ENCODE measurements at regions not wholly inside any gene's neighbourhood (a gene's known extent, or its start where the extent isn't known, plus 50 kb on each side); places are given as distances from the start of the nearest gene placed in this dataset.

DNA sequence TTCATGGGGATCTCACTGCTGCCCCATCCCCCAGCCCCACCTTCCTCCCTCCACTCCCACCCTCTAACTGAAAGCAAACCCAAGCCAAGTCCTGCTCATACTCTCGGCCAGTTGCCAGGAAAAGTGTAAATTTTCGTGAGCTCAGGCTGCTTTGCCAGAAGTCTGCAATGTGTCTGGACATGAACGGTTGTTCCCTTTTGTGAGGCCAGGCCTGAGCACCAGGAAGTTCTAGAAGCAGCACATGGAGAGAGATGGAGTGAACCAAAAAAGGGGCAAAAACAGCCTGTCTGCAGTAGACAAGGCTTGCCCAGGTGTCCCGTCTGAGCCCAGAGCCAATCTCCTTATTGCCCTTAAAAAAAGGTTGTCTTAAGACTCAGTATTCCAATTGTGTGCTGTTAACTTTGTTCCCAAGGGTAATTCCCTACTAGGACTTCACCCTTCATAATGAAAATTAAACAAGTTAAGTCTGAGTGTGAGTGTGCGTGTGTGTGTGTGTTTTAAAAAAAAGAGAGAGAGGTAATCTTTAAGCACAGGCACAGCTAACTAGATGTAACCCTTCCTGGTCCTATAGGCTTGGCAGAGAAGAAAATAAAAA is 247.1 kb downstream of the BCL11A start:
- peak overlapping the region; percentile 23 for H3K27ac Mint-ChIP-seq
- H3K4me3 ChIP-seq (ENCODE audit: control extremely low read depth in 1 of 5, extremely low read depth in 1 of 5, insufficient read depth in 1 of 5, low read depth in 2 of 5, low read length in 4 of 5), result no peak overlapping the region
- no peak overlapping the region for H3K4me3 Mint-ChIP-seq
- intact Hi-C loops (cut with micrococcal nuclease), result no loop called here
- DNase-seq (no peak), ATAC-seq (ENCODE audit: low read depth) (no peak)
- H3K9me3 Mint-ChIP-seq (ENCODE audit: insufficient read depth), result no peaks in the 10 kb centered on the region
- no peaks in the 10 kb centered on the region for H3K79me2 ChIP-seq (ENCODE audit: control insufficient read depth, insufficient read depth, low read length)
- H3K27me3 ChIP-seq (replicated peaks in 1 of 4; ENCODE audit: control extremely low read depth in 1 of 4, control insufficient read depth in 3 of 4, insufficient read depth in 4 of 4, low read length in 3 of 4), result no peaks in the 10 kb centered on the region
- H3K36me3 ChIP-seq (replicated peaks in 1 of 2; ENCODE audit: control extremely low read depth in 1 of 2, control insufficient read depth in 1 of 2, extremely low read depth in 1 of 2, insufficient read depth in 2 of 2, low read length in 1 of 2), result no peaks in the 10 kb centered on the region
- peaks cover 34 to 42% of the 10 kb centered on the region in 2 donors for H3K4me1 ChIP-seq (ENCODE audit: control insufficient read depth in 2 of 2, insufficient read depth in 2 of 2, low read length in 2 of 2)
- H3K9ac ChIP-seq (ENCODE audit: low read length), result no peak overlapping the region
- no peaks in the 10 kb centered on the region for H4K20me1 ChIP-seq (ENCODE audit: control insufficient read depth, insufficient read depth, low read length, poor library complexity, severe bottlenecking)
- POLR2A ChIA-PET, result no interaction called here
- CTCF ChIA-PET, result interaction anchor here (1.8 kb wide), 1 partner anchor 12 kb away, joined by 4 read pairs; no protein-coding TSS in a partner anchor
- peak overlapping the region; percentile 31 for H2AFZ ChIP-seq (ENCODE audit: insufficient read depth, low read depth, low read length, poor library complexity, severe bottlenecking)
- peaks cover 67% of the 10 kb centered on the region for H3K4me1 Mint-ChIP-seq
- no peaks in the 10 kb centered on the region for H3K27me3 Mint-ChIP-seq
- no peak for TF ChIP-seq EZH2 (IDR thresholded peaks at IDR 0.05; ENCODE audit: borderline replicate concordance, insufficient read depth, low read depth, low read length, poor library complexity, severe bottlenecking)
- TF ChIP-seq, protein P1, sequence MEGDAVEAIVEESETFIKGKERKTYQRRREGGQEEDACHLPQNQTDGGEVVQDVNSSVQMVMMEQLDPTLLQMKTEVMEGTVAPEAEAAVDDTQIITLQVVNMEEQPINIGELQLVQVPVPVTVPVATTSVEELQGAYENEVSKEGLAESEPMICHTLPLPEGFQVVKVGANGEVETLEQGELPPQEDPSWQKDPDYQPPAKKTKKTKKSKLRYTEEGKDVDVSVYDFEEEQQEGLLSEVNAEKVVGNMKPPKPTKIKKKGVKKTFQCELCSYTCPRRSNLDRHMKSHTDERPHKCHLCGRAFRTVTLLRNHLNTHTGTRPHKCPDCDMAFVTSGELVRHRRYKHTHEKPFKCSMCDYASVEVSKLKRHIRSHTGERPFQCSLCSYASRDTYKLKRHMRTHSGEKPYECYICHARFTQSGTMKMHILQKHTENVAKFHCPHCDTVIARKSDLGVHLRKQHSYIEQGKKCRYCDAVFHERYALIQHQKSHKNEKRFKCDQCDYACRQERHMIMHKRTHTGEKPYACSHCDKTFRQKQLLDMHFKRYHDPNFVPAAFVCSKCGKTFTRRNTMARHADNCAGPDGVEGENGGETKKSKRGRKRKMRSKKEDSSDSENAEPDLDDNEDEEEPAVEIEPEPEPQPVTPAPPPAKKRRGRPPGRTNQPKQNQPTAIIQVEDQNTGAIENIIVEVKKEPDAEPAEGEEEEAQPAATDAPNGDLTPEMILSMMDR (IDR thresholded peaks at IDR 0.05), result no peak
- H3K4me2 ChIP-seq (replicated peaks; ENCODE audit: low read depth, low read length, poor library complexity, severe bottlenecking), result no peak overlapping the region
- no peak overlapping the region for H3K27ac ChIP-seq (ENCODE audit: low read length in 2 of 2)
- H3K9me3 ChIP-seq (ENCODE audit: control extremely low read depth in 1 of 3, control insufficient read depth in 2 of 3, insufficient read depth in 1 of 3, low read length in 2 of 3), result no peaks in the 10 kb centered on the region
- WGBS (ENCODE audit: insufficient coverage), result 27% methylated on average over 3 of the region's 5 CpGs

DNA sequence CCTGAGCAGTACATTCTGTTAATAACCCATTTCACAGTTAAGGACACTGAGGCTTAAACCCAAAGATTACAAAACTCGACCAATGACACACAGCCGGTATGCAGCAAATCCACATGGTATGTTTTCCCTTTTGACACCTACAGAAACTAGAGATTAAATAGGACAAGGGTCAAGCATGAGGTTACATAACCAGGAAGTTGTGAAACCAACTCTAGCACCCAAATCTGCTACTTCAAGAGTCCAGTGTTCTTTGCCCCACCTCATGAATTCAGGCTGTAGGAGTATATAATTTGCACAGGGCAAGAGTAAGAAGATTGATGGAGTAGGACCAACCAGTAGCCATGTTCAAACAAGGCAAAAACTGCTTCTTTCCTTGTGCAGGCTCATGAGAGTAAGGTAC is 249.8 kb downstream of the BCL11A start:
- TF ChIP-seq, protein P1 (IDR thresholded peaks at IDR 0.05), result no peak
- TF ChIP-seq EZH2 (IDR thresholded peaks at IDR 0.05; ENCODE audit: borderline replicate concordance, insufficient read depth, low read depth, low read length, poor library complexity, severe bottlenecking), result no peak
- Mint-ChIP-seq H3K27me3 (no peaks in the 10 kb centered on the region), H3K27ac (no peak overlapping the region), H3K4me3 (no peak overlapping the region), H3K4me1 (peaks cover 45% of the 10 kb centered on the region), H3K9me3 (ENCODE audit: insufficient read depth) (no peaks in the 10 kb centered on the region)
- no peaks in the 10 kb centered on the region for H3K79me2 ChIP-seq (ENCODE audit: control insufficient read depth, insufficient read depth, low read length)
- no peaks in the 10 kb centered on the region for H3K27me3 ChIP-seq (replicated peaks in 1 of 4; ENCODE audit: control extremely low read depth in 1 of 4, control insufficient read depth in 3 of 4, insufficient read depth in 4 of 4, low read length in 3 of 4)
- H3K36me3 ChIP-seq (replicated peaks in 1 of 2; ENCODE audit: control extremely low read depth in 1 of 2, control insufficient read depth in 1 of 2, extremely low read depth in 1 of 2, insufficient read depth in 2 of 2, low read length in 1 of 2), result no peaks in the 10 kb centered on the region
- peak overlapping the region; percentile 29 for H2AFZ ChIP-seq (ENCODE audit: insufficient read depth, low read depth, low read length, poor library complexity, severe bottlenecking)
- H3K4me1 ChIP-seq (ENCODE audit: control insufficient read depth in 2 of 2, insufficient read depth in 2 of 2, low read length in 2 of 2), result peaks cover 19 to 20% of the 10 kb centered on the region in 2 donors
- H3K4me3 ChIP-seq (ENCODE audit: control extremely low read depth in 1 of 5, extremely low read depth in 1 of 5, insufficient read depth in 1 of 5, low read depth in 2 of 5, low read length in 4 of 5), result no peak overlapping the region
- ChIA-PET CTCF (interaction anchor here (0.7 to 1.3 kb wide), 2 partner anchors 9 to 197 kb away, joined by 3 to 4 read pairs; no protein-coding TSS in a partner anchor), POLR2A (no interaction called here)
- H3K27ac ChIP-seq (ENCODE audit: low read length in 2 of 2), result no peak overlapping the region
- intact Hi-C loops (cut with micrococcal nuclease), result loop anchor here (5.0 kb wide), 1 partner anchor 36 kb away; no protein-coding TSS in a partner anchor
- no peaks in the 10 kb centered on the region for H3K9me3 ChIP-seq (ENCODE audit: control extremely low read depth in 1 of 3, control insufficient read depth in 2 of 3, insufficient read depth in 1 of 3, low read length in 2 of 3)
- H3K9ac ChIP-seq (ENCODE audit: low read length), result no peak overlapping the region
- no CpG with 5 or more reads among the region's 2 CpGs for WGBS (ENCODE audit: insufficient coverage)
- no peak overlapping the region for H3K4me2 ChIP-seq (replicated peaks; ENCODE audit: low read depth, low read length, poor library complexity, severe bottlenecking)
- DNase-seq (no peak), ATAC-seq (ENCODE audit: low read depth) (no peak)
- no peaks in the 10 kb centered on the region for H4K20me1 ChIP-seq (ENCODE audit: control insufficient read depth, insufficient read depth, low read length, poor library complexity, severe bottlenecking)
